ENCODE measurements at regions not wholly inside any gene's neighbourhood (a gene's known extent, or its start where the extent isn't known, plus 50 kb on each side); places are given as distances from the start of the nearest gene placed in this dataset.

GRCh38 chr6:144667532-144668503, 382.7 kb downstream of the UTRN start (continued):
- TF ChIP-seq CHD7 (IDR thresholded peaks at IDR 0.05; ENCODE audit: insufficient replicate concordance, low read length) (no peak), CBX8 (IDR thresholded peaks at IDR 0.05; ENCODE audit: borderline replicate concordance, low read depth, low read length) (no peak), NANOG (IDR thresholded peaks at IDR 0.05; ENCODE audit: insufficient read depth, low read depth, low read length, poor library complexity, severe bottlenecking) (no peak), JUN (IDR thresholded peaks at IDR 0.05; ENCODE audit: low read depth, low read length) (no peak), EP300 (IDR thresholded peaks at IDR 0.05; ENCODE audit: borderline replicate concordance in 1 of 2, low read depth in 2 of 2, low read length in 2 of 2) (no peak), SAP30 (IDR thresholded peaks at IDR 0.05; ENCODE audit: insufficient read depth, insufficient replicate concordance, low read length) (no peak), HDAC2 (IDR thresholded peaks at IDR 0.05; ENCODE audit: borderline replicate concordance in 1 of 2, low read depth in 2 of 2, low read length in 2 of 2) (no peak), BRCA1 (IDR thresholded peaks at IDR 0.05; ENCODE audit: low read depth, low read length) (no peak), CEBPB (IDR thresholded peaks at IDR 0.05; ENCODE audit: low read depth, low read length) (no peak)

All from H1 (cell line).